Right cardiac atrium (tissue), 5 donors: ENCODE measurements at regions not wholly inside any gene's neighbourhood (a gene's known extent, or its start where the extent isn't known, plus 50 kb on each side); places are given as distances from the start of the nearest gene placed in this dataset.

Experiments used
- ATAC-seq, 2 donors: fragments of 200-7000 bp; cut with Tn5 transposase; one replicate each; pipeline versions ENCODE4 v1.8.0 to v1.9.1; 2020; ENCODE audit warnings: moderate library complexity in 2 of 2, mild to moderate bottlenecking in 1 of 2
- DNase-seq, 3 donors: peaks; one replicate each; pipeline ENCODE4 v3.0.0-alpha.2; 2020
- H3K27ac ChIP-seq: one replicate; pipeline ENCODE4 v1.5.1; 2013; ENCODE audit warnings: mild to moderate bottlenecking, low read length, control low read depth, moderate library complexity
- H3K27me3 ChIP-seq: one replicate; pipeline ENCODE4 v1.6.1; 2013; ENCODE audit not compliant: control insufficient read depth, insufficient read depth
- H3K4me1 ChIP-seq: one replicate; pipeline ENCODE4 v1.6.1; 2013; ENCODE audit warnings: low read length; ENCODE audit not compliant: control insufficient read depth, insufficient read depth
- H3K4me3 ChIP-seq: one replicate; pipeline ENCODE4 v1.5.1; 2013; ENCODE audit warnings: low read length, control low read depth
- H3K9me3 ChIP-seq: one replicate; pipeline ENCODE4 v1.6.1; 2013; ENCODE audit warnings: low read length; ENCODE audit not compliant: control insufficient read depth
- WGBS: extraction: QIAGEN DNeasy Blood & Tissue Kit; methylation state at CpG from one replicate; pipeline ENCODE4 v1.1.7; 2013; 5-methylcytosine and 5-hydroxymethylcytosine counted together
- intact Hi-C, 4 donors: fragments of 100-400 bp; cut with DNase I; formaldehyde crosslinking; loops; one replicate each; pipeline versions ENCODE4 v1.11.0 to v1.14.0; 2022 to 2023
- donor health status: healthy with polysubstance abuse.
- donor health status: DM: no; HTN: yes; CAD: no.
- donor health status: DM: no; HTN: no; CAD: no.
- donor health status: DM: no; HTN: yes; CAD: no; lungs with severe emphysema.
- donor health status: DM: yes; HTN: yes; CAD: no.

GRCh38 chr2:235389626-235390025 lies 104.2 kb upstream of the AGAP1 start:
- Histone ChIP-seq H3K27me3 (no peaks in the 10 kb centered on the region), H3K4me3 (no peak overlapping the region), H3K9me3 (no peaks in the 10 kb centered on the region), H3K27ac (no peak overlapping the region), H3K4me1 (no peaks in the 10 kb centered on the region)
- no peak for DNase-seq
- ATAC-seq, result no peak
- WGBS, result 83% methylated on average over 5 of the region's 5 CpGs
- intact Hi-C loops, result no loop called here

GRCh38 chr2:235390108-235390815 lies 103.6 kb upstream of the AGAP1 start:
- H3K4me3 ChIP-seq, result no peak overlapping the region
- intact Hi-C loops, result no loop called here
- WGBS, result 62% methylated on average over 13 of the region's 13 CpGs
- no peaks in the 10 kb centered on the region for H3K27me3 ChIP-seq
- ATAC-seq, result no peak
- H3K9me3 ChIP-seq, result no peaks in the 10 kb centered on the region
- H3K27ac ChIP-seq, result no peak overlapping the region
- DNase-seq, result peak in 2 of 3 donors; percentile 23 to 62
- H3K4me1 ChIP-seq, result no peaks in the 10 kb centered on the region

- Histone ChIP-seq H3K9me3 (no peaks in the 10 kb centered on the region), H3K4me1 (no peaks in the 10 kb centered on the region), H3K27ac (no peak overlapping the region), H3K4me3 (no peak overlapping the region), H3K27me3 (no peaks in the 10 kb centered on the region)
- intact Hi-C loops, result no loop called here
- peak; percentile 46 to 70 for ATAC-seq
- no peak for DNase-seq
- 49% methylated on average over 10 of the region's 10 CpGs for WGBS
Measured at GRCh38 chr2:235390816-235391194, 103.0 kb upstream of the AGAP1 start.

- Histone ChIP-seq H3K4me3 (no peak overlapping the region), H3K27me3 (no peaks in the 10 kb centered on the region), H3K27ac (no peak overlapping the region), H3K4me1 (no peaks in the 10 kb centered on the region), H3K9me3 (no peaks in the 10 kb centered on the region)
- 61% methylated on average over 28 of the region's 28 CpGs for WGBS
- intact Hi-C loops, result no loop called here
- ATAC-seq, result no peak
- DNase-seq, result no peak
Measured at GRCh38 chr2:235391921-235392615, 101.8 kb upstream of the AGAP1 start.

GRCh38 chr2:235394278-235394828 lies 99.5 kb upstream of the AGAP1 start:
- Histone ChIP-seq H3K27ac (no peak overlapping the region), H3K4me1 (no peaks in the 10 kb centered on the region), H3K9me3 (no peaks in the 10 kb centered on the region), H3K4me3 (no peak overlapping the region), H3K27me3 (no peaks in the 10 kb centered on the region)
- 88% methylated on average over 12 of the region's 12 CpGs for WGBS
- ATAC-seq (no peak), DNase-seq (no peak)
- intact Hi-C loops, result no loop called here

- no peak for DNase-seq
- no peak for ATAC-seq
- WGBS, result 88% methylated on average over 8 of the region's 8 CpGs
- no peaks in the 10 kb centered on the region for H3K27me3 ChIP-seq
- intact Hi-C loops, result no loop called here
- no peak overlapping the region for H3K4me3 ChIP-seq
- no peaks in the 10 kb centered on the region for H3K4me1 ChIP-seq
- H3K27ac ChIP-seq, result no peak overlapping the region
- H3K9me3 ChIP-seq, result no peaks in the 10 kb centered on the region
Measured at GRCh38 chr2:235396071-235396846, 97.6 kb upstream of the AGAP1 start.

- no peak for DNase-seq
- intact Hi-C loops, result no loop called here
- WGBS, result 78% methylated on average over 2 of the region's 2 CpGs
Measured at GRCh38 chr2:235398321-235398720, 95.5 kb upstream of the AGAP1 start.

GRCh38 chr2:235399895-235400294 lies 93.9 kb upstream of the AGAP1 start:
- ATAC-seq, result no peak

More at GRCh38 chr2:235398321-235398720, 95.5 kb upstream of the AGAP1 start:
- no peak for ATAC-seq
- H3K27ac ChIP-seq, result no peak overlapping the region
- no peaks in the 10 kb centered on the region for H3K9me3 ChIP-seq
- H3K4me1 ChIP-seq, result no peaks in the 10 kb centered on the region
- H3K4me3 ChIP-seq, result no peak overlapping the region
- H3K27me3 ChIP-seq, result no peaks in the 10 kb centered on the region

GRCh38 chr2:235402422-235402821 lies 91.4 kb upstream of the AGAP1 start:
- intact Hi-C loops, result no loop called here
- H3K4me1 ChIP-seq, result no peaks in the 10 kb centered on the region
- H3K27ac ChIP-seq, result no peak overlapping the region
- no peaks in the 10 kb centered on the region for H3K27me3 ChIP-seq
- 83% methylated on average over 2 of the region's 2 CpGs for WGBS
- no peak for ATAC-seq
- no peak overlapping the region for H3K4me3 ChIP-seq
- no peaks in the 10 kb centered on the region for H3K9me3 ChIP-seq
- no peak for DNase-seq

More at GRCh38 chr2:235399895-235400294, 93.9 kb upstream of the AGAP1 start:
- intact Hi-C loops, result no loop called here
- Histone ChIP-seq H3K27me3 (no peaks in the 10 kb centered on the region), H3K27ac (no peak overlapping the region), H3K4me3 (no peak overlapping the region), H3K9me3 (no peaks in the 10 kb centered on the region), H3K4me1 (no peaks in the 10 kb centered on the region)
- 76% methylated on average over 1 of the region's 1 CpG for WGBS
- DNase-seq, result no peak

- no peak overlapping the region for H3K27ac ChIP-seq
- H3K27me3 ChIP-seq, result no peaks in the 10 kb centered on the region
- 77% methylated on average over 11 of the region's 11 CpGs for WGBS
- ATAC-seq (no peak), DNase-seq (no peak)
- H3K4me1 ChIP-seq, result no peaks in the 10 kb centered on the region
- no peak overlapping the region for H3K4me3 ChIP-seq
- intact Hi-C loops, result no loop called here
- no peaks in the 10 kb centered on the region for H3K9me3 ChIP-seq
Measured at GRCh38 chr2:235405612-235406361, 88.1 kb upstream of the AGAP1 start.
